Endothelial cell of umbilical vein (primary cell): ENCODE measurements at regions not wholly inside any gene's neighbourhood (a gene's known extent, or its start where the extent isn't known, plus 50 kb on each side); places are given as distances from the start of the nearest gene placed in this dataset.

Source experiments
- BruUV-seq: library from RNA; stranded (reverse); fragments of 400-500 nt; replicated peaks from 2 replicates; lab custom pipeline; 2021; lab: Mats Ljungman, UMichigan
- CTCF ChIA-PET: fragments of 300-600, 350-600 bp; sonication (Branson Sonifier 250); formaldehyde crosslinking; loops from one replicate; lab custom pipeline; 2021; ENCODE audit warnings: antibody characterized with exemption, inconsistent platforms; lab: Charles Lee
- POLR2A ChIA-PET: fragments of 300-600, 350-600 bp; sonication (Branson Sonifier 250); formaldehyde crosslinking; loops from one replicate; lab custom pipeline; 2021; ENCODE audit warnings: antibody characterized with exemption, inconsistent platforms; lab: Charles Lee
- DNase-seq: peaks from one replicate; pipeline ENCODE4 v3.0.0-alpha.2; 2011; ENCODE audit warnings: low read depth, low spot score
- FAIRE-seq: peaks from 2 replicates; lab custom pipeline; 2011; peaks lifted over from hg19 to GRCh38; lab: Jason Lieb, UNC
- H2AFZ ChIP-seq: 2 replicates; pipeline ENCODE4 v1.6.0; 2012; ENCODE audit warnings: low read depth, low read length, control low read depth, inconsistent platforms
- H3K27ac ChIP-seq: 2 replicates; pipeline ENCODE4 v1.5.1; 2011; ENCODE audit warnings: low read depth, mild to moderate bottlenecking, control low read depth, low read length, moderate library complexity; ENCODE audit not compliant: insufficient read depth
- H3K27me3 ChIP-seq, 2 experiments: 2 replicates each; pipeline versions ENCODE4 v1.6.0 to v1.6.1; 2011; ENCODE audit warnings: low read length in 2 of 2, mixed read lengths in 1 of 2; ENCODE audit not compliant: control insufficient read depth in 2 of 2, insufficient read depth in 2 of 2
- H3K36me3 ChIP-seq, 2 experiments: 2 replicates in 1 of 2; 3 replicates in 1 of 2; pipeline ENCODE4 v1.5.1; 2011; ENCODE audit warnings: low read length in 2 of 2, mild to moderate bottlenecking in 1 of 2, moderate library complexity in 1 of 2; ENCODE audit not compliant: control insufficient read depth in 2 of 2, insufficient read depth in 2 of 2; ENCODE audit errors: extremely low read depth in 1 of 2
- H3K4me1 ChIP-seq: 3 replicates; pipeline ENCODE4 v1.5.1; 2011; ENCODE audit warnings: mild to moderate bottlenecking, low read length; ENCODE audit not compliant: control insufficient read depth, insufficient read depth; ENCODE audit errors: extremely low read depth
- H3K4me2 ChIP-seq: 2 replicates; pipeline ENCODE4 v1.6.1; 2011; ENCODE audit warnings: low read length, control low read depth, mixed read lengths; ENCODE audit not compliant: insufficient read depth
- H3K4me3 ChIP-seq, 3 experiments: fragments of 200-600 bp in 1 of 3; sonication (generic), shearing (Covaris generic) in 1 of 3; replicated peaks in 1 of 3; 2 replicates each; pipeline ENCODE4 v1.5.1; 2011 to 2016; ENCODE audit warnings: control low read depth in 3 of 3, low read length in 3 of 3, mild to moderate bottlenecking in 2 of 3, inconsistent platforms in 1 of 3, low read depth in 1 of 3, moderate library complexity in 1 of 3; ENCODE audit not compliant: insufficient read depth in 1 of 3
- H3K79me2 ChIP-seq: 2 replicates; pipeline ENCODE4 v1.6.0; 2012; ENCODE audit warnings: low read length, inconsistent platforms; ENCODE audit not compliant: control insufficient read depth, insufficient read depth
- H3K9ac ChIP-seq: replicated peaks from 2 replicates; pipeline ENCODE3; 2011; ENCODE audit warnings: low read length, control low read depth; ENCODE audit not compliant: insufficient read depth; ENCODE audit errors: extremely low read depth
- H3K9me1 ChIP-seq: replicated peaks from 3 replicates; pipeline ENCODE4 v1.6.0; 2011; ENCODE audit warnings: mild to moderate bottlenecking, low read length; ENCODE audit not compliant: control insufficient read depth, insufficient read depth; ENCODE audit errors: extremely low read depth
- H3K9me3 ChIP-seq: replicated peaks from 2 replicates; pipeline ENCODE4 v1.5.1; 2012; ENCODE audit warnings: low read length, inconsistent platforms; ENCODE audit not compliant: control insufficient read depth, insufficient read depth
- H4K20me1 ChIP-seq: replicated peaks from 2 replicates; pipeline ENCODE3; 2011; ENCODE audit warnings: mild to moderate bottlenecking, low read length; ENCODE audit not compliant: control insufficient read depth, insufficient read depth; ENCODE audit errors: extremely low read depth
- EZH2 ChIP-seq: IDR thresholded peaks from 2 replicates; pipeline ENCODE4 v1.6.1; 2012; ENCODE audit warnings: borderline replicate concordance, low read depth, mild to moderate bottlenecking, moderate library complexity, low read length, inconsistent platforms; ENCODE audit not compliant: severe bottlenecking
- FOS ChIP-seq: IDR thresholded peaks from 2 replicates; pipeline ENCODE4 v1.6.1; 2011; ENCODE audit warnings: mild to moderate bottlenecking, low read length, moderate library complexity, borderline replicate concordance; ENCODE audit not compliant: insufficient read depth
- GATA2 ChIP-seq: IDR thresholded peaks from 2 replicates; pipeline ENCODE4 v1.7.0; 2011; ENCODE audit warnings: low read depth, mild to moderate bottlenecking, moderate library complexity, mixed read lengths, low read length; ENCODE audit not compliant: insufficient read length, insufficient read depth
- JUN ChIP-seq: IDR thresholded peaks from 2 replicates; pipeline ENCODE4 v1.6.1; 2011; ENCODE audit warnings: borderline replicate concordance, low read depth; ENCODE audit not compliant: insufficient read length, insufficient read depth
- MYC ChIP-seq: IDR thresholded peaks from one replicate; pipeline ENCODE4 v1.6.1; 2011; ENCODE audit warnings: mild to moderate bottlenecking, low read depth, low read length
- POLR2A ChIP-seq: IDR thresholded peaks from 2 replicates; pipeline ENCODE4 v1.6.1; 2012; ENCODE audit warnings: low read depth, mild to moderate bottlenecking, control low read depth, low read length
- POLR2AphosphoS5 ChIP-seq: IDR thresholded peaks from 2 replicates; pipeline ENCODE4 v1.6.1; 2012; ENCODE audit warnings: low read depth, mild to moderate bottlenecking, control low read depth, low read length, moderate library complexity; ENCODE audit not compliant: insufficient read depth
- dilution Hi-C: fragments of 300-500 bp; cut with MboI; formaldehyde crosslinking; loops from one replicate; pipeline ENCODE4 v1.15.0; 2019; ENCODE audit warnings: low sequenced_read_pairs; ENCODE audit not compliant: extremely low pct_ligation_motif_present
- intact Hi-C: fragments of 100-400 bp; cut with micrococcal nuclease; formaldehyde crosslinking; loops from one replicate; pipeline ENCODE4 v1.10.0; 2022
- TF ChIP-seq, protein P1 (sequence below), 2 donors: IDR thresholded peaks; 1 replicate in 1 of 2; 2 replicates in 1 of 2; pipeline ENCODE4 v1.5.1; 2011; ENCODE audit warnings: low read length in 2 of 2, mild to moderate bottlenecking in 2 of 2, moderate library complexity in 2 of 2, control low read depth in 1 of 2, inconsistent platforms in 1 of 2, low read depth in 1 of 2; ENCODE audit not compliant: insufficient read depth in 1 of 2; ENCODE audit errors: extremely low read depth in 1 of 2
- TF ChIP-seq, protein P2 (sequence below): IDR thresholded peaks from 2 replicates; pipeline ENCODE4 v1.6.1; 2011; ENCODE audit not compliant: insufficient read depth, insufficient read length

DNA sequence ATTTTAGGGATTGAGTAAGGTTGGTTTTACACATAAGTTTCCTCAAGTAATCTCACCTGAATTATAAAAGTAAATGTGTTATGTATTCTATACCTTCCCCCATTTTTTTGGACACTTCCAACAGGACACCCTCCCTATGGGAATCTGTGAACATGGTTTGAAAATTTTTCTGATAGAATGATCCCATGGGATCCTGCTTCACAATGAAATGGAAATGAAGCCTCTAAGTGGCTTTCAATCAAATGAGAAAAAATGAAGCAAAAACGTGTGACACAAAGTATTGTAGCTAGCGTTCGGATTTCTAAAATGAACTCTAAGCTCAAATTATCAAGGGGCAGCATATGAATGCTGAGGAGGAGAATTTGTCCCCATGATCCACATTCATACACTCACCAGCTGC is 1006.8 kb downstream of the ADGRL2 start:
- Histone ChIP-seq H3K36me3 (no peaks in the 10 kb centered on the region), H3K9ac (no peak overlapping the region), H3K4me2 (no peak overlapping the region), H3K9me3 (no peaks in the 10 kb centered on the region), H3K79me2 (no peaks in the 10 kb centered on the region), H4K20me1 (no peaks in the 10 kb centered on the region), H3K27me3 (peaks cover 0 to 2% of the 10 kb centered on the region in 2 experiments), H2AFZ (no peak overlapping the region), H3K27ac (no peak overlapping the region), H3K4me3 (no peak overlapping the region), H3K9me1 (no peaks in the 10 kb centered on the region), H3K4me1 (no peaks in the 10 kb centered on the region)
- dilution Hi-C loops = no loop called here
- DNase-seq (no peak), FAIRE-seq (no peak)
- no peak for TF ChIP-seq MYC
- TF ChIP-seq, protein P1, sequence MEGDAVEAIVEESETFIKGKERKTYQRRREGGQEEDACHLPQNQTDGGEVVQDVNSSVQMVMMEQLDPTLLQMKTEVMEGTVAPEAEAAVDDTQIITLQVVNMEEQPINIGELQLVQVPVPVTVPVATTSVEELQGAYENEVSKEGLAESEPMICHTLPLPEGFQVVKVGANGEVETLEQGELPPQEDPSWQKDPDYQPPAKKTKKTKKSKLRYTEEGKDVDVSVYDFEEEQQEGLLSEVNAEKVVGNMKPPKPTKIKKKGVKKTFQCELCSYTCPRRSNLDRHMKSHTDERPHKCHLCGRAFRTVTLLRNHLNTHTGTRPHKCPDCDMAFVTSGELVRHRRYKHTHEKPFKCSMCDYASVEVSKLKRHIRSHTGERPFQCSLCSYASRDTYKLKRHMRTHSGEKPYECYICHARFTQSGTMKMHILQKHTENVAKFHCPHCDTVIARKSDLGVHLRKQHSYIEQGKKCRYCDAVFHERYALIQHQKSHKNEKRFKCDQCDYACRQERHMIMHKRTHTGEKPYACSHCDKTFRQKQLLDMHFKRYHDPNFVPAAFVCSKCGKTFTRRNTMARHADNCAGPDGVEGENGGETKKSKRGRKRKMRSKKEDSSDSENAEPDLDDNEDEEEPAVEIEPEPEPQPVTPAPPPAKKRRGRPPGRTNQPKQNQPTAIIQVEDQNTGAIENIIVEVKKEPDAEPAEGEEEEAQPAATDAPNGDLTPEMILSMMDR (IDR thresholded peaks at IDR 0.05; ENCODE audit: extremely low read depth in 1 of 2, insufficient read depth in 1 of 2, low read depth in 1 of 2, low read length in 2 of 2) = no peak
- TF ChIP-seq EZH2 = no peak
- no peak for TF ChIP-seq JUN
- TF ChIP-seq POLR2A = no peak
- no peak for TF ChIP-seq POLR2AphosphoS5
- TF ChIP-seq GATA2 = no peak
- TF ChIP-seq, protein P2, sequence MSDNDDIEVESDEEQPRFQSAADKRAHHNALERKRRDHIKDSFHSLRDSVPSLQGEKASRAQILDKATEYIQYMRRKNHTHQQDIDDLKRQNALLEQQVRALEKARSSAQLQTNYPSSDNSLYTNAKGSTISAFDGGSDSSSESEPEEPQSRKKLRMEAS = no peak
- TF ChIP-seq FOS = no peak
- ChIA-PET CTCF (no interaction called here), POLR2A (no interaction called here)
- BruUV-seq = no TSS peak
- intact Hi-C loops = no loop called here
